IMR-90 (cell line): ENCODE measurements at regions not wholly inside any gene's neighbourhood (a gene's known extent, or its start where the extent isn't known, plus 50 kb on each side); places are given as distances from the start of the nearest gene placed in this dataset.

ENCODE experiments used
- ATAC-seq: fragments of 200-7000 bp; cut with Tn5 transposase; 2 replicates; pipeline ENCODE4 v1.9.1; 2020; ENCODE audit warnings: low read depth, mild to moderate bottlenecking, moderate library complexity
- BruUV-seq: library from RNA; stranded (reverse); fragments of 400-500 nt; replicated peaks from 2 replicates; lab custom pipeline; 2021; lab: Mats Ljungman, UMichigan
- CTCF ChIA-PET: fragments of 300-600 bp; formaldehyde crosslinking; extraction: SDS; loops from one replicate; lab custom pipeline; 2021; ENCODE audit warnings: antibody characterized with exemption; lab: Yijun Ruan, JAX
- POLR2A ChIA-PET: fragments of 300-600 bp; sonication (Branson Sonifier 250); formaldehyde crosslinking; loops from one replicate; lab custom pipeline; 2022; ENCODE audit warnings: antibody characterized with exemption; ENCODE audit not compliant: unreplicated experiment; lab: Charles Lee
- DNase-seq: peaks from one replicate; pipeline ENCODE4 v3.0.0; 2013
- H2AFZ ChIP-seq: replicated peaks from 2 replicates; pipeline ENCODE3; 2013; ENCODE audit warnings: low read length, mild to moderate bottlenecking; ENCODE audit not compliant: poor library complexity
- H2AK5ac ChIP-seq: 2 replicates; pipeline ENCODE4 v1.6.1; 2013; ENCODE audit warnings: low read depth, low read length, inconsistent platforms
- H2AK9ac ChIP-seq: replicated peaks from 2 replicates; pipeline ENCODE3; 2013; ENCODE audit warnings: mild to moderate bottlenecking, low read depth, low read length, moderate library complexity; ENCODE audit not compliant: poor library complexity
- H2BK120ac ChIP-seq: 2 replicates; pipeline ENCODE4 v1.6.1; 2013; ENCODE audit warnings: low read depth, low read length, inconsistent platforms
- H2BK15ac ChIP-seq: 3 replicates; pipeline ENCODE4 v1.6.1; 2013; ENCODE audit warnings: low read depth, low read length, inconsistent platforms
- H2BK20ac ChIP-seq: 2 replicates; pipeline ENCODE4 v1.6.1; 2013; ENCODE audit warnings: low read depth, mild to moderate bottlenecking, inconsistent platforms, low read length, moderate library complexity
- H2BK5ac ChIP-seq: 2 replicates; pipeline ENCODE4 v1.6.1; 2013; ENCODE audit warnings: mild to moderate bottlenecking, low read depth, low read length, inconsistent platforms; ENCODE audit not compliant: poor library complexity, severe bottlenecking
- H3K14ac ChIP-seq: replicated peaks from 2 replicates; pipeline ENCODE4 v1.6.1; 2013; ENCODE audit warnings: low read depth, low read length, inconsistent platforms
- H3K18ac ChIP-seq: 2 replicates; pipeline ENCODE4 v1.6.1; 2013; ENCODE audit warnings: low read depth, low read length, control low read depth
- H3K23ac ChIP-seq: 2 replicates; pipeline ENCODE4 v1.6.1; 2013; ENCODE audit warnings: low read depth, low read length, inconsistent platforms
- H3K27ac ChIP-seq: 2 replicates; pipeline ENCODE4 v1.5.1; 2013; ENCODE audit warnings: mild to moderate bottlenecking, control low read depth, low read length; ENCODE audit not compliant: insufficient read depth
- H3K27me3 ChIP-seq: 2 replicates; pipeline ENCODE4 v1.6.1; 2013; ENCODE audit warnings: low read length; ENCODE audit not compliant: control insufficient read depth, insufficient read depth
- H3K36me3 ChIP-seq: 2 replicates; pipeline ENCODE4 v1.6.1; 2013; ENCODE audit warnings: low read length, mixed read lengths; ENCODE audit not compliant: control insufficient read depth, insufficient read depth
- H3K4ac ChIP-seq: 2 replicates; pipeline ENCODE4 v1.6.1; 2013; ENCODE audit warnings: low read depth, low read length, inconsistent platforms
- H3K4me1 ChIP-seq: 2 replicates; pipeline ENCODE4 v1.6.1; 2013; ENCODE audit warnings: low read length, mixed read lengths; ENCODE audit not compliant: control insufficient read depth, insufficient read depth
- H3K4me2 ChIP-seq: 2 replicates; pipeline ENCODE4 v1.6.1; 2013; ENCODE audit warnings: low read depth, mild to moderate bottlenecking, control low read depth, low read length, moderate library complexity
- H3K4me3 ChIP-seq: 2 replicates; pipeline ENCODE4 v1.5.1; 2013; ENCODE audit warnings: low read depth, mild to moderate bottlenecking, control low read depth, low read length, moderate library complexity; ENCODE audit not compliant: insufficient read depth
- H3K56ac ChIP-seq: 2 replicates; pipeline ENCODE4 v1.6.1; 2013; ENCODE audit warnings: low read length, inconsistent platforms; ENCODE audit not compliant: insufficient read depth; ENCODE audit errors: extremely low read depth
- H3K79me1 ChIP-seq, 2 experiments: 2 replicates each; pipeline ENCODE4 v1.6.1; 2013; ENCODE audit warnings: low read length in 2 of 2, inconsistent platforms in 1 of 2, low read depth in 1 of 2
- H3K9ac ChIP-seq: 2 replicates; pipeline ENCODE4 v1.6.1; 2013; ENCODE audit warnings: low read depth, low read length, control low read depth
- H3K9me1 ChIP-seq: 2 replicates; pipeline ENCODE4 v1.6.1; 2013; ENCODE audit warnings: low read length, inconsistent platforms; ENCODE audit not compliant: insufficient read depth
- H3K9me3 ChIP-seq: 2 replicates; pipeline ENCODE4 v1.6.1; 2013; ENCODE audit warnings: low read length; ENCODE audit not compliant: control insufficient read depth, insufficient read depth
- H4K20me1 ChIP-seq: 2 replicates; pipeline ENCODE4 v1.6.1; 2013; ENCODE audit warnings: low read length, inconsistent platforms; ENCODE audit not compliant: insufficient read depth
- H4K5ac ChIP-seq: 2 replicates; pipeline ENCODE4 v1.6.1; 2013; ENCODE audit warnings: mild to moderate bottlenecking, low read depth, low read length, control low read depth
- H4K8ac ChIP-seq, 2 experiments: 2 replicates each; pipeline ENCODE4 v1.6.1; 2013; ENCODE audit warnings: low read depth in 2 of 2, low read length in 2 of 2, control low read depth in 1 of 2, inconsistent platforms in 1 of 2
- H4K91ac ChIP-seq: 2 replicates; pipeline ENCODE4 v1.6.1; 2013; ENCODE audit warnings: low read depth, low read length, inconsistent platforms; ENCODE audit not compliant: insufficient read depth
- ELK1 ChIP-seq: fragments of 150-350 bp; IDR thresholded peaks from 2 replicates; pipeline ENCODE4 v1.6.1; 2016; ENCODE audit warnings: low read depth, mild to moderate bottlenecking, low read length, moderate library complexity, borderline replicate concordance
- MAFK ChIP-seq: IDR thresholded peaks from 2 replicates; pipeline ENCODE4 v1.6.1; 2012; ENCODE audit warnings: low read depth, low read length, improper control_type of control experiment
- MAZ ChIP-seq: IDR thresholded peaks from 2 replicates; pipeline ENCODE4 v1.6.1; 2012; ENCODE audit warnings: low read depth, mild to moderate bottlenecking, low read length, improper control_type of control experiment, moderate library complexity, borderline replicate concordance
- MXI1 ChIP-seq: IDR thresholded peaks from 2 replicates; pipeline ENCODE4 v1.6.1; 2012; ENCODE audit warnings: low read depth, mild to moderate bottlenecking, low read length, moderate library complexity, borderline replicate concordance
- POLR2A ChIP-seq: IDR thresholded peaks from 2 replicates; pipeline ENCODE4 v1.6.1; 2012; ENCODE audit warnings: mild to moderate bottlenecking, low read depth, low read length
- RAD21 ChIP-seq: IDR thresholded peaks from 2 replicates; pipeline ENCODE4 v1.6.1; 2012; ENCODE audit warnings: low read length, improper control_type of control experiment
- RCOR1 ChIP-seq: IDR thresholded peaks from 2 replicates; pipeline ENCODE4 v1.6.1; 2012; ENCODE audit warnings: mild to moderate bottlenecking, low read length, improper control_type of control experiment; ENCODE audit not compliant: insufficient replicate concordance
- SMC3 ChIP-seq: fragments of 150-350 bp; IDR thresholded peaks from 2 replicates; pipeline ENCODE4 v1.6.1; 2016; ENCODE audit warnings: low read depth, mild to moderate bottlenecking, antibody characterized with exemption, low read length, moderate library complexity
- WGBS, 2 experiments: methylation state at CpG; one replicate each; pipeline versions ENCODE4 v1.1.5 to v1.1.7; 2013; ENCODE audit warnings: missing lambda C conversion rate in 2 of 2; ENCODE audit not compliant: insufficient read length in 1 of 2; ENCODE audit errors: extremely low coverage in 2 of 2; 5-methylcytosine and 5-hydroxymethylcytosine counted together
- dilution Hi-C: fragments of 300-500 bp; cut with HindIII; formaldehyde crosslinking; loops from one replicate; pipeline ENCODE4 v1.14.3; 2018; ENCODE audit warnings: low sequenced_read_pairs; ENCODE audit not compliant: unreplicated experiment
- in situ Hi-C: fragments of 300-500 bp; cut with MboI; formaldehyde crosslinking; loops from 3 replicates; pipeline ENCODE4 v1.14.3; 2019; ENCODE audit warnings: low sequenced_read_pairs, inconsistent platforms, mixed read lengths
- intact Hi-C: fragments of 100-400 bp; cut with micrococcal nuclease; formaldehyde crosslinking; loops from 2 replicates; pipeline ENCODE4 v1.10.0; 2022

GRCh38 chr12:37547611-37548010 is 769.0 kb upstream of the ALG10B start:
- CTCF ChIA-PET = no interaction called here
- H3K27ac ChIP-seq = no peak overlapping the region
- H2BK15ac ChIP-seq = no peak overlapping the region
- H3K4me2 ChIP-seq = no peak overlapping the region
- H3K79me1 ChIP-seq = no peaks in the 10 kb centered on the region
- no peak overlapping the region for H3K14ac ChIP-seq
- no peak overlapping the region for H4K8ac ChIP-seq
- ATAC-seq = no peak
- peaks cover 39% of the 10 kb centered on the region for H3K9me3 ChIP-seq
- no peak overlapping the region for H3K4me3 ChIP-seq
- H3K27me3 ChIP-seq = no peaks in the 10 kb centered on the region
- H4K20me1 ChIP-seq = no peaks in the 10 kb centered on the region
- H2BK120ac ChIP-seq = no peak overlapping the region
- dilution Hi-C loops = no loop called here
- no peak overlapping the region for H2AFZ ChIP-seq
- no peak overlapping the region for H2AK5ac ChIP-seq
- H2AK9ac ChIP-seq = no peak overlapping the region
- H3K4ac ChIP-seq = no peak overlapping the region
- no peak overlapping the region for H2BK20ac ChIP-seq
- no peaks in the 10 kb centered on the region for H3K4me1 ChIP-seq
- TF ChIP-seq SMC3 = no peak
- TF ChIP-seq RCOR1 = no peak
- TF ChIP-seq MXI1 = no peak
- no peak for TF ChIP-seq RAD21
- no peak for TF ChIP-seq MAZ
- TF ChIP-seq POLR2A = no peak
- TF ChIP-seq ELK1 = no peak
- no peak for TF ChIP-seq MAFK
- H3K23ac ChIP-seq = no peak overlapping the region
- H3K56ac ChIP-seq = no peak overlapping the region
- 76% methylated on average over 9 of the region's 25 CpGs; no CpG with 5 or more reads in 1 of the 2 experiments for WGBS, 2 experiments
- no peak overlapping the region for H3K18ac ChIP-seq
- H4K5ac ChIP-seq = no peak overlapping the region
- intact Hi-C loops = no loop called here
- no peaks in the 10 kb centered on the region for H3K36me3 ChIP-seq
- no TSS peak for BruUV-seq
- POLR2A ChIA-PET = no interaction called here
- no peak overlapping the region for H2BK5ac ChIP-seq
- no peak overlapping the region for H3K9ac ChIP-seq
- no peak for DNase-seq
- in situ Hi-C loops = no loop called here
- H4K91ac ChIP-seq = no peak overlapping the region
- H3K9me1 ChIP-seq = no peaks in the 10 kb centered on the region
